Loucy (cell line): ENCODE measurements at regions not wholly inside any gene's neighbourhood (a gene's known extent, or its start where the extent isn't known, plus 50 kb on each side); places are given as distances from the start of the nearest gene placed in this dataset.

Experiments used
- EZH2phosphoT487 ChIP-seq: fragments of 200-600 bp; IDR thresholded peaks from 2 replicates; pipeline ENCODE4 v1.6.1; 2018; ENCODE audit warnings: antibody characterized with exemption, mild to moderate bottlenecking, moderate library complexity, borderline replicate concordance
- TF ChIP-seq, protein P1 (sequence below): fragments of 200-600 bp; sonication (generic); conservative IDR thresholded peaks from 2 replicates; pipeline ENCODE4 v1.5.1; 2014; ENCODE audit warnings: mild to moderate bottlenecking, antibody characterized with exemption, low read length

DNA sequence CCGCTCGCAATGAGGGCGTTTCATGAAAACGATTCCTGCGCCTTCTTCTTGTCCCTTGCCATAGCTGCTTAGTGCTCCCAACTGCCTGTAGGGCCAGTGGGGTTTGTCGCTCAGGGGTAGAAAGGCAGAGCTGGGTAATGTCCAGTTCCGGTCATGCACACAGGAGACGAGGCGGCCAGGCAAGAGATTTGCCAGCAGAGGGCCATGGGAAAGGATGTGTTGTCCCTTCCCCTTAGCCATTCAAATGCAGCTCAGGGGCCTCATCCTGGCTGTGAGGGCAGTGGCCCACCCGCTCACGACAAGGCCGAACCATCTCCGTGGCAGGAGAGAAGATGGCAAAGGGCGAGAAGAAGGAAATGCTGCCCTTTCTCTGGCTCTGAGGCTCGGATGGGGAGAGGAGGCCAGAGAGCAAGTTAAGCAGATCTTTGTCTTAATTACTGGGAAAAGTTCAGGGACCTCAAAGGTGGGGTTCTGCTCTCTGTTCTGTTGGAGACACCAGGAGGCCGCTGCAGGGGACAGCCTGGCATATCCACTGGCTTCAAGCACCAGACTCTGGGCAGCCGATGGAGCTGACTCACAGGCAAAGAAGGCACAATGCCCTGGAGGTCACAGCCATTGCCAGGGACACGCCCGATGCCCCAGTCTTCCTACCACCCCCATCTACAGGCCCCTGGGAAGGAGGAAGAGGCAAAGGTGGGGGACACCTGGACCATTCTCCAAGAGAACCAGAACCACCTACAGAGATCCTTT lies 534.8 kb upstream of the MGMT start:
- TF ChIP-seq EZH2phosphoT487, result no peak
- TF ChIP-seq, protein P1, sequence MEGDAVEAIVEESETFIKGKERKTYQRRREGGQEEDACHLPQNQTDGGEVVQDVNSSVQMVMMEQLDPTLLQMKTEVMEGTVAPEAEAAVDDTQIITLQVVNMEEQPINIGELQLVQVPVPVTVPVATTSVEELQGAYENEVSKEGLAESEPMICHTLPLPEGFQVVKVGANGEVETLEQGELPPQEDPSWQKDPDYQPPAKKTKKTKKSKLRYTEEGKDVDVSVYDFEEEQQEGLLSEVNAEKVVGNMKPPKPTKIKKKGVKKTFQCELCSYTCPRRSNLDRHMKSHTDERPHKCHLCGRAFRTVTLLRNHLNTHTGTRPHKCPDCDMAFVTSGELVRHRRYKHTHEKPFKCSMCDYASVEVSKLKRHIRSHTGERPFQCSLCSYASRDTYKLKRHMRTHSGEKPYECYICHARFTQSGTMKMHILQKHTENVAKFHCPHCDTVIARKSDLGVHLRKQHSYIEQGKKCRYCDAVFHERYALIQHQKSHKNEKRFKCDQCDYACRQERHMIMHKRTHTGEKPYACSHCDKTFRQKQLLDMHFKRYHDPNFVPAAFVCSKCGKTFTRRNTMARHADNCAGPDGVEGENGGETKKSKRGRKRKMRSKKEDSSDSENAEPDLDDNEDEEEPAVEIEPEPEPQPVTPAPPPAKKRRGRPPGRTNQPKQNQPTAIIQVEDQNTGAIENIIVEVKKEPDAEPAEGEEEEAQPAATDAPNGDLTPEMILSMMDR, result no peak
